Eye (tissue), 1 donor: ENCODE measurements at regions not wholly inside any gene's neighbourhood (a gene's known extent, or its start where the extent isn't known, plus 50 kb on each side); places are given as distances from the start of the nearest gene placed in this dataset.
"Not testable (repeated sequence)": the region's sequence is repeated elsewhere in the genome, so short reads cannot be mapped to it uniquely, and the experiment has no call there.

ENCODE experiments used
- DNase-seq: peaks from one replicate; pipeline ENCODE4 v3.0.0-alpha.2; 2015

DNA sequence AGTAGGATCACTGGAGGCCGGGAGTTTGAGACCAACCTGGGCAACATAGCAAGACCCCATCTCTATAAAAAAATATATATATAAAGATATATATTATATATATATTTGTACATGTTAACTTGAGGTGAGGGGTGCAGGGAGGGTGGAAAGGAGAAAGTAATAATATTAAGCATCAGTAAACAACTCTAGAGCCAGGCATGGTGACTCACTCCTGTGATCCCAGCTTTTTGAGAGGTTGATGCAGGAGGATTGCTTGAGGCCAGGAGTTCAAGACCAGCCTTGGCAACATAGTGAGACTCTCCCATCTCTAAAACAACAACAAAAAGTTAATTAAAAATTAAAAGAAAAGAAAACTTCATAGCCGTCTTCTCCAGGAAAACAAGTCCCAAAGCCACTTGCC, 61.7 kb upstream of the SMURF2 start:
- no peak for DNase-seq

GRCh38 chr17:64721556-64721955, 59.4 kb upstream of the SMURF2 start:
- DNase-seq: not testable (repeated sequence)

- DNase-seq: not testable (repeated sequence)
Observed at GRCh38 chr17:64720253-64720652, 58.1 kb upstream of the SMURF2 start.

DNA sequence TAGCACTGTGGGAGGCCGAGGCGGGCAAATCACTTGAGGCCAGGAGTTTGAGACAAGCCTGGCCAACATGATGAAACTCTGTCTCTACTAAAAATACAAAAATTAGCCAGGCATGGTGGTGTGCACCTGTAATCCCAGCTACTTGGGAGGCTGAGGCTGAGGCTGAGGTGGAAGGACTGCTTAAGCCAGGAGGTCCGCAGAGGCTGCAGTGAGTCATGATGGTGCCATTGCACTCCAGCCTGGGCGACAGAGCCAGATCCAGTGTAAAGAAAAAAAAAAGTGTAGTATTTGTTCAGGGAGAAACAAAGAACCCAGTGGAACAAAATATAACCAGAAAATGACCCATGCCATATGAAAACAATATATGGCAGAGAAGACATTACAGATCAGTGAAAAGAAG, 57.4 kb upstream of the SMURF2 start:
- DNase-seq: not testable (repeated sequence)

GRCh38 chr17:64718816-64719215, 56.7 kb upstream of the SMURF2 start:
- not testable (repeated sequence) for DNase-seq

GRCh38 chr17:64718058-64718457, 56.0 kb upstream of the SMURF2 start:
- DNase-seq: no peak

GRCh38 chr17:64716496-64716895, 54.4 kb upstream of the SMURF2 start:
- DNase-seq: not testable (repeated sequence)

DNA sequence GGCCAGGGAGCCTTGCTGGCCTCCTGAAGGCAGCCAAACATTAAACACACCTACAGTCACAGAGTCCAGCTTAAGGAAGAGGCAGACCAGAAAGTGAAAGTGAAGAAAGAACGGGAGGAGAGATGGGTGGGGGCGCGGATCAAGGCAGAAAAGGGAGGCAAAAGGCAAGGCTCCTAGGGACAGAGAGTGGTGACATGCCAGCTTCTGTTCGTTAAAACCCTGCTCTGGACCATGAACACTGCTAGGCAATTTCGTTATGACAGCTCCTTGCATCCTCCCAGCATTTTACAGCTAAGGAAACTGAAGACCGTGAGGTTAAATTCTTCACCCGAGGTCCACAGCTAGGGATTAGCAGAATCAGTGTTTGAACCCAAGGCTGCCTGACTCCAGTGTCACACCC, 51.7 kb upstream of the SMURF2 start:
- DNase-seq: not testable (repeated sequence)

DNA sequence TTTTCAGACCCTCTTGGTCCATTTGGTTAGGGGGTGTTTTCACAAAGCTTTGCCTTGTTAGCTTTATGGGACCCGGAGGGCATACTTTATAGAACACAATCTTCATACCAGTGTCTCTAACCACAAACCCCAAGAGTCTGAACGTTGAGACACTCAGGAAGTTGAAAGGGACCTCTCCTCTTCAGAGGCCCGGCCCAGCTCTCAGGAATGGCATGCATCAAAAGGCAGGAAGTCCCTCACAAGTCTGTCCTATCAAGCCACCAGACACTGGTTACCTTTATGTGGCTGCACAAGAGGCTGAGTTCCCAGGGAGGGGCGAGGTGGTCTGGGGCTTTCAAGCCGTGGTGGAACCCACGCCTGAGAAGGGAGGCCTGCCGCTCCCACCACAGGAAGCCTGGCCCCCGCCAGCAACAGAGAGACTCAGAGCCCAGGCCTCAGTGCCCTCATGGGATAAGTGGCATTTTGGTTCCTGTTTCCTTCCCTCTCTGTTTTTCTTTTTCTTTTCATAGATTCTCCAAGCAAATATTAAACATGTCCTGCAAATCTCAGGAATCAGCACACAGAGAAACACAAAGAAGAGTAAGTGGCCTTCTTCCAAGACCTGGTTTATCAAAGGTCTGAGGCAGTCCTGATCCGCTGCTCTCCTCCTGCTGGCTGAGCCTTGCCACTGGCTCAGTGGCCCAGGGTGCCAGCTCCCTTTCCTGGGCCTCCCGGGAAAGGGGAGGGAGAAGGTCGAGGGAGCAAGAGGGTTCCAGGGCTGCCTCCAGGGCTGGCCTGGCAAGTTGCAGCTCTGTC, 50.6 kb upstream of the SMURF2 start:
- not testable (repeated sequence) for DNase-seq
